H1 (cell line): ENCODE measurements at regions not wholly inside any gene's neighbourhood (a gene's known extent, or its start where the extent isn't known, plus 50 kb on each side); places are given as distances from the start of the nearest gene placed in this dataset.

Experiments
- CTCF ChIA-PET: fragments of 300-600 bp; sonication (Branson Sonifier 250); formaldehyde crosslinking; loops from one replicate; lab custom pipeline; 2021; ENCODE audit not compliant: partially characterized antibody; lab: Charles Lee
- POLR2A ChIA-PET: fragments of 300-600 bp; sonication (Branson Sonifier 250); formaldehyde crosslinking; loops from one replicate; lab custom pipeline; 2021; ENCODE audit warnings: inconsistent platforms; ENCODE audit not compliant: partially characterized antibody; lab: Charles Lee
- DNase-seq, 2 experiments: peaks; one replicate each; pipeline versions ENCODE4 v3.0.0 to v3.0.0-alpha.2; 2010 to 2022; ENCODE audit warnings: low spot score in 2 of 2, low read depth in 1 of 2, mixed read lengths in 1 of 2
- FAIRE-seq: peaks from 2 replicates; lab custom pipeline; 2011; peaks lifted over from hg19 to GRCh38; lab: Jason Lieb, UNC
- H2AFZ ChIP-seq: 2 replicates; pipeline ENCODE4 v1.8.1; 2012; ENCODE audit warnings: low read length, inconsistent platforms
- H2AK5ac ChIP-seq: 2 replicates; pipeline ENCODE4 v1.6.1; 2013; ENCODE audit warnings: low read depth, low read length
- H2BK120ac ChIP-seq: replicated peaks from 2 replicates; pipeline ENCODE3; 2013; ENCODE audit warnings: low read depth, low read length, inconsistent platforms
- H2BK12ac ChIP-seq: 2 replicates; pipeline ENCODE4 v1.6.1; 2013; ENCODE audit warnings: low read depth, low read length
- H2BK15ac ChIP-seq: 2 replicates; pipeline ENCODE4 v1.6.1; 2013; ENCODE audit warnings: low read length
- H2BK20ac ChIP-seq: 2 replicates; pipeline ENCODE4 v1.6.1; 2013; ENCODE audit warnings: low read length
- H2BK5ac ChIP-seq: 2 replicates; pipeline ENCODE4 v1.6.1; 2013; ENCODE audit warnings: low read depth, low read length
- H3K14ac ChIP-seq: 2 replicates; pipeline ENCODE4 v1.6.1; 2013; ENCODE audit warnings: inconsistent platforms; ENCODE audit not compliant: insufficient read length
- H3K18ac ChIP-seq: 2 replicates; pipeline ENCODE4 v1.6.1; 2013; ENCODE audit warnings: low read length; ENCODE audit errors: extremely low read depth
- H3K23ac ChIP-seq: 2 replicates; pipeline ENCODE4 v1.6.1; 2013; ENCODE audit warnings: inconsistent platforms; ENCODE audit not compliant: insufficient read length
- H3K23me2 ChIP-seq: 2 replicates; pipeline ENCODE4 v1.6.1; 2013; ENCODE audit warnings: low read depth, low read length
- H3K27ac ChIP-seq: 2 replicates; pipeline ENCODE4 v1.6.1; 2011; ENCODE audit warnings: low read depth, low read length, inconsistent platforms
- H3K27me3 ChIP-seq, 4 experiments: replicated peaks in 1 of 4; 1 replicate in 1 of 4; 2 replicates in 3 of 4; pipeline versions ENCODE4 v1.6.1 to v1.8.1; 2011 to 2013; ENCODE audit warnings: low read length in 3 of 4, mild to moderate bottlenecking in 3 of 4, inconsistent platforms in 2 of 4, mixed read lengths in 2 of 4, moderate library complexity in 1 of 4; ENCODE audit not compliant: control insufficient read depth in 3 of 4, insufficient read depth in 3 of 4; ENCODE audit errors: extremely low read depth in 1 of 4
- H3K36me3 ChIP-seq, 4 experiments: 2 replicates each; pipeline versions ENCODE4 v1.6.1 to v1.8.1; 2011 to 2013; ENCODE audit warnings: mild to moderate bottlenecking in 4 of 4, low read length in 3 of 4, moderate library complexity in 2 of 4, control low read depth in 1 of 4, inconsistent platforms in 1 of 4; ENCODE audit not compliant: insufficient read depth in 4 of 4, control insufficient read depth in 2 of 4
- H3K4ac ChIP-seq: replicated peaks from 2 replicates; pipeline ENCODE3; 2013; ENCODE audit warnings: low read length, low read depth, mixed read lengths, inconsistent platforms; ENCODE audit not compliant: insufficient read length
- H3K4me1 ChIP-seq, 4 experiments: replicated peaks in 1 of 4; 1 replicate in 1 of 4; 2 replicates in 3 of 4; pipeline versions ENCODE4 v1.6.1 to v1.8.1; 2011 to 2013; ENCODE audit warnings: low read length in 3 of 4, inconsistent platforms in 2 of 4, mixed read lengths in 1 of 4; ENCODE audit not compliant: insufficient read depth in 4 of 4, control insufficient read depth in 3 of 4
- H3K4me2 ChIP-seq, 2 experiments: 2 replicates each; pipeline versions ENCODE4 v1.6.1 to v1.8.1; 2011 to 2013; ENCODE audit warnings: low read depth in 2 of 2, low read length in 2 of 2, control low read depth in 1 of 2, inconsistent platforms in 1 of 2, mild to moderate bottlenecking in 1 of 2; ENCODE audit not compliant: insufficient read depth in 1 of 2
- H3K4me3 ChIP-seq, 4 experiments: fragments of 200-600, 300-600 bp in 1 of 4; sonication (generic), shearing (Covaris generic), sonication (Bioruptor Twin) in 1 of 4; 2 replicates each; pipeline versions ENCODE4 v1.5.1 to v1.8.1; 2011 to 2016; ENCODE audit warnings: low read length in 4 of 4, low read depth in 3 of 4, control low read depth in 2 of 4, inconsistent platforms in 2 of 4, mild to moderate bottlenecking in 2 of 4, mixed read lengths in 1 of 4, moderate library complexity in 1 of 4; ENCODE audit not compliant: insufficient read depth in 2 of 4; ENCODE audit errors: extremely low read depth in 1 of 4
- H3K56ac ChIP-seq: replicated peaks from 2 replicates; pipeline ENCODE3; 2013; ENCODE audit warnings: low read depth, mild to moderate bottlenecking, mixed read lengths, low read length, inconsistent platforms; ENCODE audit not compliant: insufficient read length
- H3K79me1 ChIP-seq: 2 replicates; pipeline ENCODE4 v1.6.1; 2013; ENCODE audit warnings: low read depth, low read length, control low read depth
- H3K79me2 ChIP-seq, 2 experiments: 2 replicates each; pipeline versions ENCODE4 v1.6.1 to v1.8.1; 2012 to 2013; ENCODE audit warnings: low read length in 2 of 2, mild to moderate bottlenecking in 2 of 2, inconsistent platforms in 1 of 2; ENCODE audit not compliant: insufficient read depth in 2 of 2, control insufficient read depth in 1 of 2
- H3K9ac ChIP-seq, 4 experiments: replicated peaks in 1 of 4; 1 replicate in 1 of 4; 2 replicates in 3 of 4; pipeline versions ENCODE4 v1.6.1 to v1.8.1; 2011 to 2013; ENCODE audit warnings: low read depth in 3 of 4, low read length in 3 of 4, control low read depth in 2 of 4, mild to moderate bottlenecking in 2 of 4, moderate library complexity in 2 of 4, inconsistent platforms in 1 of 4; ENCODE audit errors: extremely low read depth in 1 of 4
- H3K9me3 ChIP-seq, 2 experiments: 2 replicates each; pipeline versions ENCODE4 v1.6.1 to v1.8.1; 2012 to 2013; ENCODE audit warnings: mild to moderate bottlenecking in 2 of 2, moderate library complexity in 2 of 2, control low read depth in 1 of 2, inconsistent platforms in 1 of 2, low read depth in 1 of 2, low read length in 1 of 2, mixed read lengths in 1 of 2; ENCODE audit not compliant: insufficient read depth in 2 of 2
- H4K20me1 ChIP-seq, 2 experiments: replicated peaks in 1 of 2; 2 replicates each; pipeline versions ENCODE3 to v1.8.1; 2011 to 2013; ENCODE audit warnings: inconsistent platforms in 2 of 2, low read length in 2 of 2, mild to moderate bottlenecking in 1 of 2; ENCODE audit not compliant: insufficient read depth in 2 of 2, control insufficient read depth in 1 of 2
- H4K5ac ChIP-seq: 2 replicates; pipeline ENCODE4 v1.6.1; 2013; ENCODE audit warnings: low read length, low read depth, mixed read lengths, inconsistent platforms; ENCODE audit not compliant: insufficient read length
- H4K8ac ChIP-seq: 2 replicates; pipeline ENCODE4 v1.8.0; 2013; ENCODE audit warnings: mild to moderate bottlenecking, moderate library complexity, low read length, inconsistent platforms; ENCODE audit not compliant: insufficient read depth; ENCODE audit errors: extremely low read depth
- H4K91ac ChIP-seq: replicated peaks from 2 replicates; pipeline ENCODE3; 2013; ENCODE audit warnings: low read length, mixed read lengths, inconsistent platforms; ENCODE audit not compliant: insufficient read length
- KDM1A ChIP-seq: fragments of 200-600, 300-600 bp; sonication (generic); IDR thresholded peaks from 2 replicates; pipeline ENCODE4 v1.7.1; 2016; ENCODE audit warnings: mild to moderate bottlenecking, low read length, borderline replicate concordance
- SIRT6 ChIP-seq: IDR thresholded peaks from one replicate; pipeline ENCODE4 v1.7.1; 2012; ENCODE audit warnings: low read length, inconsistent platforms
- WGBS, 2 experiments: shearing (Covaris generic) in 1 of 2; methylation state at CpG; one replicate each; pipeline versions ENCODE4 v1.1.6 to v1.1.7; 2013 to 2015; ENCODE audit warnings: low lambda C conversion rate in 2 of 2, mixed read lengths in 2 of 2, inconsistent platforms in 1 of 2, low coverage in 1 of 2, missing lambda C conversion rate in 1 of 2; ENCODE audit not compliant: insufficient replicate concordance in 2 of 2, insufficient coverage in 1 of 2, insufficient read length in 1 of 2; ENCODE audit errors: extremely low coverage in 1 of 2, missing lambda C conversion rate in 1 of 2; 5-methylcytosine and 5-hydroxymethylcytosine counted together

- Histone ChIP-seq H3K9ac (no peak overlapping the region), H2AK5ac (no peak overlapping the region), H3K4me2 (no peak overlapping the region), H2BK15ac (0 out of 2 replicates have a peak overlapping the region, but pooled peaks have one; percentile 46), H4K91ac (no peak overlapping the region), H3K56ac (no peak overlapping the region), H3K14ac (no peak overlapping the region), H4K5ac (no peak overlapping the region), H3K27me3 (no peaks in the 10 kb centered on the region), H2BK12ac (no peak overlapping the region), H2BK120ac (no peak overlapping the region), H4K8ac (no peak overlapping the region), H2BK20ac (no peak overlapping the region), H3K23me2 (no peaks in the 10 kb centered on the region), H4K20me1 (no peaks in the 10 kb centered on the region), H2BK5ac (no peak overlapping the region), H3K4ac (no peak overlapping the region), H3K9me3 (peaks cover 0 to 11% of the 10 kb centered on the region in 2 experiments; a peak in 1 of 4 replicates), H3K79me1 (no peaks in the 10 kb centered on the region), H3K23ac (no peak overlapping the region), H3K36me3 (no peaks in the 10 kb centered on the region), H3K18ac (no peak overlapping the region), H3K4me3 (no peak overlapping the region), H2AFZ (no peak overlapping the region), H3K79me2 (no peaks in the 10 kb centered on the region), H3K27ac (no peak overlapping the region), H3K4me1 (no peaks in the 10 kb centered on the region)
- FAIRE-seq = no peak
- 88% methylated on average over 1 of the region's 1 CpG; no CpG with 5 or more reads in 1 of the 2 experiments for WGBS, 2 experiments
- TF ChIP-seq KDM1A (0 out of 2 replicates have a peak, but pooled peaks have one; percentile 52), SIRT6 (no peak)
- POLR2A ChIA-PET = interaction anchor here (0.8 kb wide), 1 partner anchor 39 kb away, joined by 3 read pairs; no protein-coding TSS in a partner anchor
- no peak for DNase-seq
- CTCF ChIA-PET = interaction anchor here (0.6 to 1.9 kb wide), 4 partner anchors 11 to 153 kb away, joined by 3 to 4 read pairs (median 3); no protein-coding TSS in a partner anchor
Measured at GRCh38 chr1:25104932-25105561, 127.3 kb downstream of the SYF2 start.
